ENCODE measurements at regions not wholly inside any gene's neighbourhood (a gene's known extent, or its start where the extent isn't known, plus 50 kb on each side); places are given as distances from the start of the nearest gene placed in this dataset.

DNA sequence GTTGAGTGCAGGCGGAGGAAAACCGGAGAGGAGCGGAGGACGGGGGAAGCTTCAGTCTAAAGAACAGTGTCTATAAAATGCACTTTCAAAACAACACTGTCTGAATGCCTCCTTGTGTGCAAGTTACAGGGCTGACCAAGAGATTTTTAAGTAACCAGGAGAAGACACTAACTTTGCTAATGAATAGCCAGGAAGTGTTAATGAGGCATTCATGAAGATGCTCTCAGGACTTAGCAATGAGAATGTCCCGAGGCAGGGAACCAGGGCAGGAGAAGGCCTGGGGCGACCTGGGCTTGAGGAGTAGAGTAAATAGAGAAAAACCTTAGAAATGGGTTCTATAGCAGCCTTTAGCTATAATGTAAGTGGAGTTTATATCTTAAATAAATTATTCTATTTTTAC lies 312.1 kb downstream of the SKIDA1 start:
- TF ChIP-seq EZH2 (IDR thresholded peaks at IDR 0.05; ENCODE audit: borderline replicate concordance, low read length) (no peak), CTCF (conservative IDR thresholded peaks at IDR 0.05 in 1 of 2, IDR thresholded peaks at IDR 0.05 in 1 of 2; ENCODE audit: extremely low read depth in 1 of 2, insufficient read depth in 1 of 2, low read depth in 1 of 2, low read length in 2 of 2) (no peak)

Data from mammary epithelial cell (primary cell).